RPMI8226 (cell line): ENCODE measurements at regions not wholly inside any gene's neighbourhood (a gene's known extent, or its start where the extent isn't known, plus 50 kb on each side); places are given as distances from the start of the nearest gene placed in this dataset.
A peak's percentile ranks its signal among the peaks of the same experiment; 100 is the strongest.
"Not testable (repeated sequence)": the region's sequence is repeated elsewhere in the genome, so short reads cannot be mapped to it uniquely, and the experiment has no call there.

ENCODE experiments used
- DNase-seq: peaks from one replicate; pipeline ENCODE4 v3.0.0-alpha.2; 2015

DNA sequence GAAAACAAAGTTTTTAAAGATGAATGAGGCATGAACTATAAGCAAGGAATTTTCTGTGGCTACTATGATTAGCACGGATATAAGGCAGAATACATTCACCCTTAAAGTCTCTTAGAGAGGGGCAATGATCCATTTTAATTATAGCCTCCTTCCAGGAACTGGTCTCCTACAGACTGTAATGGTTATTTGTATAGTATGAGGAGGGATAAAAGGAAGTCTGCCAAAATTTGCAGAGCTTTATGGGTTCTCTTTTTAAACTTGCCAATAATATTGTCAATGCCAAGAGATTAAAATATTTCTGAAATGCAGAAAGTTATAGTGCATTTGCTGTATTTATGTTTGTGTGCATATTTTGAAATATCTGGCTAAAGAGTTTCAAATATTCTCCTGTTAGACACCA lies 271.4 kb upstream of the LUZP2 start:
- DNase-seq, result no peak

DNA sequence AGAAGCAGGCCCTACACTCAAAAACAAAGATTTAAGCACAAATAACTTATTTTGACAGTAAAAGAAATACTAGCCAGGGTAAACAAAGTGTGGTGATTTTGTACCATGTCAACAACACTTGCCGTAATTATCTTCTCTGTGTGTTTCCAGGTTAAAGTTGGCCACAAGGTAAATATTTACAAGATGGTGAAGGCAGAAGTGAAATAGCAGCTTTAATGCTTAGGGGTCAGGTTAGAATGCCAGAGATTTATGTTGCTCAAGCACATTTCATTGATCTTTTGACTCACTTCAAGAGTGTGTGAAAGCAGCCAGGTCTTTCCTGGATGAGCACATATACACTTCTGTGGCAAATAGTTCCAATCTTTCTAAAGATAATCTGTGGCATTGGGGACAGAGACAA lies 270.2 kb upstream of the LUZP2 start:
- DNase-seq, result no peak

DNA sequence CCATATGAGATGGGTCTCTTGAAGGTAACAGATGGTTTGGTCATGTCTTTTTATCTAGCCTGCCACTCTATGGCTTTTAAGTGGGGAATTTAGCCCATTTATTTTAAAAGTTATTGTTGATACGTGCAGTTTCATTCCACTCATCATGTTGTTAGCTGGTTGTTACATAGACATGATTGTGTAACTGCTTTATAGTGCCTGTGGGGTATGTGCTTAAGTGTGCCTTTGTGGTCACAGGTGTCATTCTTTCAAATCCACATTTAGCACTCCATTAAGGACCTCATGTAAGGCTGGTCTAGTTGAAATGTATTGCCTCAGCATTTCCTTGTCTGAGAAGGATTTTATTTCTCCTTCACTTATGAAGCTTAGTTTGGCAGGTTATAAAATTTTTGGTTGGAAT lies 263.8 kb upstream of the LUZP2 start:
- DNase-seq, result peak; percentile 53

DNA sequence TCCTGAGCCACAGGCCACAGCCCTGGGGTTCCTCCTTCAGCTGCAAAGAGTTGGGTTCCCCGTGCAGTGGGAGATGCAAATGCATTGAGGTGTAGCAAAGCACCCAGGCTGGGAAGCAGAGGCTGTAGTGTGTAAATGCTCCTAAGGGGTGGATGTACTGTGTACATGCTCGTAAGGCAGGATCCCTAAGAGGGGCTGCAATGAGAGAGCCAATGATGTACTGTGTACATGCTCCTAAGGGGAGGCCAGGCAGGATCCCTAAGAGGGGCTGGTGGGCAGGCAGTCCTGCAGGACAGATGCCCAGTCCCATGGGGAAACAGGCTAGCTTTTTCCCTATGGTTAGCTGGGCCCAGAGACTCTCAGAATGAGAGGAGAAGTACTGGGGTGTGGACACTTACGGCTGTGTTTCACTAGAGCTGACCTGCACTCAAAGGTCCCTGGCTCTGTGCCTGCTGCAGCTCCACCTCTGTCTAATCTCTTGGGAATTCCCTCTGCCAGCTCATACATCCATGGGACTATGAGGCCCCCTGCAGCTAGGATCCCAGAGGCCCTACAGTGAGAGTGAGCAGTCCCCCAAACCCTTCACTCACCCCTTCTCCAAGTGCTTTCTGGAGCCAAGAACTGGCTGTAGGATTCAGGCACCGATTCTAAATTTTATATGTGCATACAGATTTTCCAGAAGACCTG lies 261.9 kb upstream of the LUZP2 start:
- DNase-seq, result peak; percentile 21

DNA sequence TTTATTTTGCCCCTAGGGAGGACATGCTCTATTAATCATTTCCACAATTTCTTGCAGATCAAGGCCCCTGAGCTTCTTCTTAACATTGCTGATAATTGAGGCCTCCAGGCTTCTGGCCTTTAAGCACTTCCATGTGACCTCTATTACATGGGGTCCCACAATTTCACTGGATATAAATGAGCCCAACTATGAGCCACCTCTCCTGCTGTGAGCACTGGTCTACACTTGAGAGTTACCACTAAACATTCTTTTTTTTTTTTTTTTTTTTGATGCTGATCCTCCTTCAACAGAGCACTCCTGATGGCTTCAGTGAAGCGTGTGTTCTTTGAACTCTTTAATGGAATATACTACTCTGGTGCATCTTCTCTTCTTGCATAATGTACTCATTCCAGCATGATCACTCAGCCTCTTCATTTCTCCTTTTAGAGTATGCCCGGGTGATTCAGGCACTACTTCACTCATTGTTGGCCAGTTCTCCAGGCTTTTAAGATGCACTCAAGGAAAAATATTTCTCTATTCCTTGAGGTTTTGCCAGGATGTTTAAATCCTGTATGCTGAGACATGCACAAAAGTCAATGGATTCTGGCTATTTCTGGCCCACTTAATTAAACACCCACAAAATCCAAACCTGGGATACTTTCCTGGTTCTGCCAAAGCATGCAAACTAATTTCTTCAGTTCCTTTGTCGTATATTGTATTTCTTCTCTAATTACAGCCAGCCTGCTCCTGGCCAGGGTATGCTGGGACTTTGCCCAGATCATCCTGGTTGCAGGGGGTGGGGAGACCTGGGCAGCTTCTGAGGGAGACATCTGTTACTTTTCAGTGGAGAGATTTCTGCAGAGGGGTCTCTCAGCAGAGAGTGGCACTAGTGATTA lies 257.8 kb upstream of the LUZP2 start:
- DNase-seq, result no peak

DNA sequence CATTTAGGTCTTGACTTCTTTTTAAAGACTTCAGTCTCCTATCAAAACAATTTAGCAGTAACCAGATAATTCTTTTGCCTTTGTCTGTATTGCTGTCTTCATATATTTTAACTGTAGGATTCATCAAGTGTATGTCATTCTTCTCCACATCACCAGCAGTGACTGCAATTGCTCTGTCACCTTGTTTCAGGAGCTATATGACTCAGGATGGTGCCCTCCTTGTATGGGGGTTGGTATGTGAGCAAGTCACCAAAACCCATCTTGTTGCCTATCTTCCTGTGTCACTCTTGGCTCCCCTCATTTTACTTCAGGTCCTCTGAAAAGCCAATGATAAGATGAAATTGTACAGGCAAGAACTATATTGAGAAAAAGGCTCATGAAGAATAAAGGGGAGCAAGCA lies 256.9 kb upstream of the LUZP2 start:
- DNase-seq, result no peak

DNA sequence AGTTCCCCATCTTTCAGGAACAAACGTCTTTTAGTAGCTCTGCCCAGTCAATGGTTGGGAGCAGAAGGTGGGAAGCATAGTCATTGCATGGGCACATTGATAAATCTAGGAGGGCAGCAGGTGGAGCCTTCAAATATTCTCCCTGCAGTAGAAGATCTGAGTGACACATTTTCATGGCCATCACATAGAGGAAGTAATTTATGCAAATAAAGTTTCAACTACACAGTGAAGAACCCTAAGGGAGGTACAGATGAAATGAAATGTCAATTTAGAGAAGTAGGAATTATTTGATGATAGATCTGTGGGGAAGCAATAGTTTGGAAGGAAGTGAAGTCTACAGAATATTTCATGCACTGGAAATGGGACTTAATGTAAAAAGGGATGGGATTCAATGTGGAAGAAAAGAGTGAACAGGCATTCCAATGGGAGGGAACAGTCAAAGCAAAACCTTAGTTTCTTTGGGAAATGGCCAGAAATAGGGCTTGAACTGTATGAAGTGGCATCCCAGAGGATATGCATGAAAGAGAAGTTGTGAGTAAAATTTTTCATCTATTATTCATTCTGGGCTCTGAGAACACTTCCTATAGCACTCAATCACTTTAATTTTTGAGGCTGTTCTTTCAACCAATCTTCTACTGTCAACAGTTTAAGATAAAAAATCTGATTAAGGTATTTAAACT lies 256.2 kb upstream of the LUZP2 start:
- no peak for DNase-seq

DNA sequence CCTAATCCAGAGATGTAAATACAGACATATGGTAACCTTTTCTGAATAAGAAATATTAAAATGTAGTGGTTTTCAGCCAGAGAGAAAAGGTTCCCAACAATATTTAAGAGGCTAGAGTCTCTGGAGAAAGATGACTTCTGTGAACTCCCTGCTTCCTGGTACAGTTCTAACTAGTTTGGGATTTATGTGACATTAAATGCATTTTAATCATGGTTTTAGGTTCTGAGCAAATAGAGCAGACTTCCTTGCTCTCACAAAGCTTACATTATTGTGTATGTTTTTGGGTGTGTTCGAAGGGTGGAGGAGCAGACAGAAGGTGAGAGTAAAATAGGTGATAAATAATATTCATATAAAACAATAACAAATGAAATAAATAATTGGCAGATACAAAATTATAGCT lies 250.1 kb upstream of the LUZP2 start:
- no peak for DNase-seq

DNA sequence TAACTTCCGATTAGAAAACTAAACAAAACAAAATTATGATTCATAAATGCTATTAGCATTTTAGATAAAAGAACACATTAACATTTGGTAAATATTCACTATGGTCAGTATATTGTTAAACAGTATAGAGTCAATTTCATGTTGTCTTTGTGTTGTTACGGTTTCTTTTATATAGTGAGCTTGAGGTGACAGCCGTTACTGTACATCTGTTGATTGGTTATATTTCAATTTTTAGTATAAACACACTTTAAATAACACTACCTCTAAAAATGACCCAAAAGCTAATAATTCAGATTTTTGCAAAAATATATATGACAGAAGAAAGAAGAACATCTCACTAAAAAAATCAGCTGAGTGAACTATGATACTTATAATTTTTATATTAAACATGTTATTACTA lies 249.0 kb upstream of the LUZP2 start:
- no peak for DNase-seq

DNA sequence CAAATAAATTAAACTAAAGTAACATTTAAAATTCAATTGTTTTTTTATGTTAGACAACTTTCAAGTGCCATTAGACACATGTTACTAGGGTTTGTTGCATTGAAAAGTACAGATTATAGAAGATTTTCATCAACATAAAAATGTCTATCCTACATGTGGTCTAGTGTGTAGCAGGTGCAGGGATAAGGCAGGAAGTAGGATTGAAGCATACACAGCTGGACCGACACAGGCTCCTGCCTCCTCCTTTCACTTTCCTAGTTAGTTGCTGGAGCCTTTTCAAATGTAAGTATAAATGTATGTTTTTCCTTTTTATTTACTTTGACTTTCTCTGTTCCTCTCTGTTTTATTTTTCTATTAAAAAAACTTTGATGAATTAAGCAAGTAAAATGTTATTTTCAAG lies 246.9 kb upstream of the LUZP2 start:
- peak; percentile 4 for DNase-seq

DNA sequence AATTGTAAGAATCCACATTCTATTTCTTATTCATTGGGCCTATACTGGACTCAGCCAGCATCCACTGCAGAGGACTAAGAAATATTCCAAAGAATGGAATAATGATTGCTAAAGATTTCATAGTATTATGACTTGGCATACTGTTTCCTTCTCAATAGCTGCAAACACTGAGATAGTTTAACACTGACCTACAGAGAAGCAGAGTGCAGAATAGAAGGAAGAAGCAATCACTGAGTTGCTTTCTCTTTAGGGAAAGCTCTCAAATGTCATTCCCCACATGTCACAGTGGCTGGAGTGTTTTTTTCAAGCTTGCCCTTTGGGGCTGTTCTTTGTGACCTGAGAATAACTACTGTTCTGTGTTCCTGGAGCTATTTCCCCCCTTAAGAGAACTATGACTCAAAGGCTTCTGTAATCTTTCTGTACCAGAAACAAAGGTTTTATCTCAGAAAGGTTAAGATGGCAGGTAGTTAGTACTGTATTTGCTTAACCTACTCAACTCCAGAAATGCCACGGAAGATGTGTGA lies 243.6 kb upstream of the LUZP2 start:
- DNase-seq, result no peak

DNA sequence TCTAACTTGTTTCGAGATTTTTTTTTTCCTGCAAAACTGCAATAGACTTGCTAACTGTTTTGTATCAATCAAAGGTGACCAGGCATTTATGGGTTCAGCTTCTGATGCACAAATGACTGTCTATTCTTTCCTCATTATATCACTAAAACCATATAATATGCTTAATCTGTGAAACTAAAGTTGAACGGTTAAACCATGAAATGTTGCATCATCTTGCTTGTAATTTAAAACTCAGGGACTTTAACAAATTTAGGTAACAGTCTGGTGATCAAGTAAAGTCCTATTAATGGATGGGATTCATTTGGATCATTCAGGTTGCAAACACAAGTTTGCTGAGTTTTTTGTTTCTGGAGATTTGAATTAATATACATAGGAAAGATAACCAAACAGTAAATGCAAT lies 232.0 kb upstream of the LUZP2 start:
- DNase-seq, result no peak

DNA sequence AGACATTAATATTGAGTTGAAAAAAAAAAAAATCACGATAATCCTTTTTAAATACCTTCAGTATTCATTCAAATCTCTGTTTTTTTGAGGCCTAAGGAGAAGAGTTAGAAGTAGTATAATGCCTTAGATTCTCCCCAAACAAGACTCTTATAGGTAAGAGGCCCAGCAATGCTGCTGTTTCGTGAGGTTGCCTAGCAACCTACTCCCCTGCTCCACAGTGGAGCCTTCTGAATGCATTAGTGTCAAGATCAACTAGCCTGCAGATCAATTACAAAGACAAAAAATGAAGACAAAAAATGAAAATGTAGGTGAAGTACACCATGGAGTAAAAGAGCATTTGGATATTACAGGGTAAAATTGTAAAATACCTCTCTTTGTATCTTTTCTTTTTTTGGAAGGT lies 229.8 kb upstream of the LUZP2 start:
- DNase-seq, result no peak

DNA sequence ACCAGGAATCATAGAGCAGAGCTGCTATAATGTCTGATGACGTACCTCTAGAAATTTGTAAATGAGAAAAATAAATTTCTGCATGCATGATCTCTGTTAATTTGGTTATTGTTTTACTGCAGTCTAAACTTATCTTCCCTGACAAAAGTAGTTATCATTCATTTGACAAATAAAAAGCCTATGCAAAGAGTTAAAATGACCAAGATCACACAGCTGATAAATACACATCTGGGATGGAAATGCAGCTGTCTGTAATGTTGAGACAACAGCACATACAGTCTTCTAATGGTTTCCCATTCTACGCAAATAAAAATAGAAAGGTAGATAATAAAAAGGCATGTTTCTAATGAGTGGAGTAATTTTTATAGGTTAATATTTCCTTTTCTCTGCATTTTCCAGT lies 225.1 kb upstream of the LUZP2 start:
- no peak for DNase-seq

DNA sequence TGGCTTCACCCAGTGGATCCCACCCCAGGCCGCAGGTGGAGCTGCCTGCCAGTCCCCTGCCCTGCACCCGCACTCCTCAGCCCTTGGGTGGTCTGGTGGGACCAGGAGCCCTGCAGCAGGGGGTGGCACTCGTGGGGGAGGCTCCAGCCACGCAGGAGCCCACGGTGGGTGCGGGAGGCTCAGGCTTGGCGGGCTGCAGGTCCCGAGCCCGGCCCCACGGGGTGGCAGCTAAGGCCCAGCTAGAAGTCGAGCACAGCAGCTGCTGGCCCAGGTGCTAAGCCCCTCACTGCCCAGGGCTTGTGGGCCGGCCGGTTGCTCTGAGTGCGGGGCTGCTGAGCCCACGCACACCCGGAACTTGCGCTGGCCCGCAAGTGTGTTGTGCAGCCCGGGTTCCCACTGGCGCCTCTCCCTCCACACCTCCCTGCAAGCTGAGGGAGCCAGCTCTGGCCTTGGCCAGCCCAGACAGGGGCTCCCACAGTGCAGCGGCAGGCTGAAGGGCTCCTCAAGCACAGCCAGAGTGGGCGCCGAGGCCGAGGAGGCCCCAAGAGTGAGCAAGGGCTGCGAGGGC lies 222.6 kb upstream of the LUZP2 start:
- not testable (repeated sequence) for DNase-seq

DNA sequence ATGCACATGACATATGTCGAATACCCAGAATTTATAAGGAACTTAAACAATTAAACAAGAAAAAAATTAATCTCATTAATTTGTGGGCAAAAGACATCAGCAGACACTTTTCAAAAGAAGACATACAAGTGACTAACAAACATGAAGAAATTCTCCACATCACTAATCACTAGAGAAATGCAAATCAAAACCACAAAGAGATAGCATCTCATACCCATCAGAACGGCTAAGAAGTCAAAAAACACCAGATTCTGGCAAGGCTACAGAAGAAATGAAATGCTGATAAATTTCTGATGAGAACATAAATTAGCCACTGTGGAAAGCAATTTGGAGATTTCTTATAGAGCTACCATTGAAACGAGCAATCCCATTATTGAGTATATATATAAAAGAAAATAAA lies 210.6 kb upstream of the LUZP2 start:
- no peak for DNase-seq

DNA sequence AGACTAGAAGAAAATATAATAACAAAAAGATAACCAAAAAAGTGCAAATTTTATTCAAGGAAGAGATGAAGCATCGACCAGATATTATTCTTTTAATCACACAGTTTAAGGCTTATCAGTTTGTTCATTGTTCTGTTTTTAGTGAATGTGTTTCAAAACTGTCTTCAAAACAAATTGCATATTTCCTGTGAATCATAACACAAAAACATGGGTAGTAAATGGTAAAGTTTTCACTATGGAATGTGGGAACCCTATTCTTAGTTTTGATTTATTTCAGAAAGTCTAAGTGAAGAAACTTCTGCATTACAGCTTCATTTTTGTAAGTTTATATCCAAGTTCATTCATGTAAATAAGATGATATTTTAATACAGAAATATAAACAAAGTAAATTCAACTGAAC lies 207.6 kb upstream of the LUZP2 start:
- no peak for DNase-seq

DNA sequence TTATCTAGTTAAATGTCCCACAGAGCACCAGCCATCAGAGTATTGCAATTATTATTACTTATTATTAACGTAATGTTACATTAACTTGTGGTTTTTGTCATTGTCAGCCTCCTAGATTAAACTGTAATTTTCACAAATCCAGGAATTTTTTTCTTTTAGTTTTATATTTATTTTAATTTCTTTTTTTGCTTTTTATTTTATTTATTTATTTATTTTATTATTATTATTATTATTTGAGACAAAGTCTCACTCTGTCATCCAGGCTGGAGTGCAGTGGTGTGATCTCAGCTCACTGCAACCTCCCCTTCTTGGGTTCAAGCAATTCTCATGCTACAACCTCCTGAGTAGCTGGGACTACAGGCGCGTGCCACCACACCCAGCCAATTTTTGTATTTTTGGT lies 202.9 kb upstream of the LUZP2 start:
- no peak for DNase-seq

DNA sequence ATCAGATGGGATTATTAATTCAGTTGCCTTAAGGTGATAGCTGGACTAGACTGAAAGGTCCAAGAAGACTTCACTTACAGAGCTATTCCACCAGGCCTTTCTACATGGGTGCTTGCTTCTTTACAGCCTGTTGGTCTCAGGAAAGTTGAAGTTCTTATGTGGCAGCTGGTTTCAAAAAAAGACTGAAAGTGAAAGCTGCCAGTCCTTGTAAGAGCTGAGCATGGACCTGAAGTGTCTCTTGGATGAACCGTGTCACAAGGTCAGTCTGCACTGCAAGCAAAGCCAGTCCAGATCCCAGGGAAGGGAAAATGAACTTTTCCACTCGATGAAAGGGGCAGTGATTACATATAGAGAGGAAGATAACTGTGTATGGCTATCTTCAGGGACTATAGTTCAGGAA lies 201.5 kb upstream of the LUZP2 start:
- DNase-seq, result peak; percentile 25

DNA sequence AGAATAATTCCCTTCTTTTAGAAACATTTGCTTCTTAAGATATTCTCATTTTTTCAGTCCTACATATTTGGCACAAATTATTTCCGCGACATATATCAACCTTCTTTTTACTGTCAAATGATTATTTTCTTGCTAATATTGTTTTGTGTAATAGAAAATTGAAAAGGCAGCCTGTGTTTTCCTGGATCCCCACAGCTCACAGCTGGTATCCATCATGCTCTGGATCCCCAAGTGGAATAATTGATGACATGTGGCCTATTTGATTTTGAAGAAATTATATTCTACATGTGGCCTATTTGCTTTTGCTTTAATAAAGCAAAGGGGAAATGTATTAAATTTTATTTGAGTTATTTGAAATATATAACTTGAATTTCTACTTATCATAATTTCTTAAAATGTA lies 199.4 kb upstream of the LUZP2 start:
- DNase-seq, result no peak

DNA sequence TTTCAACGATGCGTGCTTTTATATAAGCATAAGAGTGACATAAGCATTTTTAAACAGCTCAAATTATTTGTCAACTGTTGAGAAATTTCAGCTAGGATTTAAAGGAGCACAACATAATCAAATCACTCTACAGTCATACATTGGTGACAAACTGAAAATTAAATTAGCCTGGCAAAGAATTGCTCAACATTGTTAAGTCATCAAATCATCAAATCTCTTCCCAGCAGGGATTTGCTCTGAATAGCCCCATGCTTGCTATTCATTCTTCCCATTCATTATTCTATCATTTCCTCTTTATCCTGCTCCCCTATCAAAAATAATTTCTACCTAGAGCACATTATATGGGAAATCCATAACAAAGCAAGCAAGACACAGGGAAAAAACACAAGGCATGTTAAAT lies 198.7 kb upstream of the LUZP2 start:
- DNase-seq, result no peak

DNA sequence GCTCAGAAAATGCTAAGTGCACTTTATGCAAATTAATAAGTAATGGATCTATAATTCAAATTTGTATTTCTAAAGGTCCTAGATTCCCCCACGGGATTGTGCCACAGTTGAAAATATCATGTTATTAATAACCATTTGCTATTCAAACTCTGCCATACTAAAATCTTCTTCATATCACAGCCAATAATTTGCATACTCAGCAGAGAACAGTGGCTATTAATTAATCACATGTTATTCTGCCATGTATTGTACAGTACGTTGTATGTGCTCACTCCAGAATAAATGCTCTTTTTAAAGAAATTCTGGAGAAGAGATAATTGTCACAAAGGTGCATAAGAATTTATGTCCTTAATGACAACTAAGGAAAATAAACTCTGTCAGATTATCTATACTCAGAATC lies 184.9 kb upstream of the LUZP2 start:
- no peak for DNase-seq

DNA sequence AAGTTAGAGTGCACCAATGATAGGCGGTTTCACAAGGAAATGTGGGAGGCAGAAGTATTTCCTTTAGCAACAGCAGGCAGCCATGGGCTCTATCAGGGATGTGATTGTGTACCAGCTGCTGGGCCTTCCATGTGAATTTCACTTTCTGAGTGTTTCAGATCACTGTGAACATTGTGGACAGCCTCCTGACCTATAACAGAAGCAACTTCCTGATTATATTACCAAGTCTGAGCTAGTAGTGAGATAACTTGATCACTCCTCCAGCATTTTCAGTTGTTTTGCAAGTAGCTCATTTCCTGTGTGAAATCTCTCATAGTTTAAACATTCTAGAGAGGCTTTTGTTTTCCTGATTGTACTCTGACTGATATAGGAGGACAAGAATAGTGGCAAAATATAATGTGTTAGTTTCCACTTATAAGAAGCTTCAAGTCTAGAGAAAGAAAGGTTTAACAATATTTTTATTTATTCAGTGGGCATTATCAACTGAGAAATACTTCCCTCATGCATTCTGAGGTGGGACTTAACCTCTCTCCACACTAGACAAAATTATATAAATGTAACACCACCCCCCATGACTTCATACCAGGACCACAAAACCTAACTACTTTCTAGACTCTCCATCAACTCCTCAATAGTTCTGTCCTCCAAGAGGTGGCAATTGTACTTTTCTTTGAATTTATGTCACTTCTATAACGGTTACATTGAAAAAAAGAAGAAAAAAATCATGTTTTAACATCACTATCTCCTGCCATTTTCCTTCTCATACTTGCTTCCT lies 184.2 kb upstream of the LUZP2 start:
- DNase-seq, result no peak
